Jurkat, Clone E6-1 (cell line): ENCODE measurements at regions not wholly inside any gene's neighbourhood (a gene's known extent, or its start where the extent isn't known, plus 50 kb on each side); places are given as distances from the start of the nearest gene placed in this dataset.

Experiments
- DNase-seq: peaks from one replicate; pipeline ENCODE4 v3.0.0-alpha.2; 2011; ENCODE audit warnings: low read depth, low spot score
- H3K4me3 ChIP-seq: 2 replicates; pipeline ENCODE4 v1.5.1; 2011; ENCODE audit warnings: mild to moderate bottlenecking, low read length, control low read depth, moderate library complexity

GRCh38 chr5:88144219-88145001 lies 124.2 kb downstream of the TMEM161B start:
- H3K4me3 ChIP-seq: no peak overlapping the region
- no peak for DNase-seq

- no peak overlapping the region for H3K4me3 ChIP-seq
- DNase-seq: no peak
These were observed 124.9 kb downstream of the TMEM161B start for GRCh38 chr5:88143693-88144218.

- DNase-seq: no peak
- H3K4me3 ChIP-seq: no peak overlapping the region
These were observed 125.6 kb downstream of the TMEM161B start for GRCh38 chr5:88142886-88143692.

- DNase-seq: no peak
- H3K4me3 ChIP-seq: no peak overlapping the region
These were observed 126.1 kb downstream of the TMEM161B start for GRCh38 chr5:88142636-88142885.

GRCh38 chr5:88140856-88141752 lies 127.5 kb downstream of the TMEM161B start:
- H3K4me3 ChIP-seq: peak overlapping the region; percentile 50
- DNase-seq: peak; percentile 90

- DNase-seq: no peak
- no peak overlapping the region for H3K4me3 ChIP-seq
These were observed 128.2 kb downstream of the TMEM161B start for GRCh38 chr5:88140396-88140855.

GRCh38 chr5:88130211-88130815 lies 138.3 kb downstream of the TMEM161B start:
- no peak for DNase-seq
- no peak overlapping the region for H3K4me3 ChIP-seq

GRCh38 chr5:88128813-88129212 lies 139.8 kb downstream of the TMEM161B start:
- no peak overlapping the region for H3K4me3 ChIP-seq
- no peak for DNase-seq

GRCh38 chr5:88119535-88120125 lies 149.0 kb downstream of the TMEM161B start:
- no peak for DNase-seq
- no peak overlapping the region for H3K4me3 ChIP-seq

GRCh38 chr5:88118179-88118578 lies 150.5 kb downstream of the TMEM161B start:
- H3K4me3 ChIP-seq: no peak overlapping the region
- DNase-seq: no peak

GRCh38 chr5:88117546-88117945 lies 151.1 kb downstream of the TMEM161B start:
- no peak overlapping the region for H3K4me3 ChIP-seq
- no peak for DNase-seq

- no peak for DNase-seq
- no peak overlapping the region for H3K4me3 ChIP-seq
These were observed 152.2 kb downstream of the TMEM161B start for GRCh38 chr5:88116396-88116795.

GRCh38 chr5:88115211-88115610 lies 153.4 kb downstream of the TMEM161B start:
- H3K4me3 ChIP-seq: no peak overlapping the region
- no peak for DNase-seq

- DNase-seq: no peak
- no peak overlapping the region for H3K4me3 ChIP-seq
These were observed 155.2 kb downstream of the TMEM161B start for GRCh38 chr5:88113429-88113828.

- DNase-seq: no peak
- H3K4me3 ChIP-seq: no peak overlapping the region
These were observed 158.8 kb downstream of the TMEM161B start for GRCh38 chr5:88109818-88110217.

GRCh38 chr5:88108490-88109279 lies 160.0 kb downstream of the TMEM161B start:
- no peak overlapping the region for H3K4me3 ChIP-seq
- DNase-seq: no peak

- no peak overlapping the region for H3K4me3 ChIP-seq
- no peak for DNase-seq
These were observed 173.6 kb downstream of the TMEM161B start for GRCh38 chr5:88094906-88095496.

GRCh38 chr5:88094403-88094802 lies 174.2 kb downstream of the TMEM161B start:
- no peak overlapping the region for H3K4me3 ChIP-seq
- DNase-seq: no peak
